NCI-H526 treated with DMSO at 0.1 percent for 48 hours (cell line): ENCODE measurements at regions not wholly inside any gene's neighbourhood (a gene's known extent, or its start where the extent isn't known, plus 50 kb on each side); places are given as distances from the start of the nearest gene placed in this dataset.

Experiments used
- DNase-seq: peaks from one replicate; lab custom pipeline; 2025; lab: John Stamatoyannopoulos, UW

GRCh38 chr1:181390410-181391077 is 92.8 kb upstream of the CACNA1E start:
- no peak for DNase-seq

DNA sequence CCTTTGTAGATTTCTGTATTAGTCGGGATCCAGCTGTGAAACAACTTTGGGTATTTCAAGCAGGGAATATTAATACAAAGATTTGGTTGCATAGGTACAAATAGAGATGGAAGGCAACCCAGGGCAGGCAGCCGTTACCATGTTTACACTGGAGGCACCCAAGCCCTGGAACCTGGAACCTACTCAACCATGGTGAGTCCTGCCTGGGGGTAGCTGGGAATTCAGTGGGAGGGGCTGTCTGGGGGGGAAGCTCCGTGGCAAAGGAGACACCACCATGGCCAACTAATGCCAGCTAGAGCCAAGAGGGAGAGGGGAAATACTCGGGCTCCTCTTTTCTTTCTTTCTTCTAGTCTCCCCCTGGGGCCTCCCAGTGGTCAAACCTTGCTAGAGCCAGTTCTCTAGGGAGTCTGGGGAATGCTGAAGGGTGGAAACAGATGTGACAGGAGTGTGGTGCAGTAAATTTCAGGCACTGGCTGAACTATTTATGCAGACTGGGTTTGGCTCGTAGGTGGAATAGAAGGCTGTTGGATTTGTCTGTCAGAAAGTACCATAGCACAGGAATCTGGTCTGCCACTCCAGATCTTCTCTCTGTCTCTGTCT is 91.9 kb upstream of the CACNA1E start:
- DNase-seq: no peak

GRCh38 chr1:181392133-181392532 is 91.2 kb upstream of the CACNA1E start:
- DNase-seq: no peak

- DNase-seq: no peak
These were observed 90.6 kb upstream of the CACNA1E start for GRCh38 chr1:181392613-181393220.

GRCh38 chr1:181394766-181395165 is 88.6 kb upstream of the CACNA1E start:
- no peak for DNase-seq

GRCh38 chr1:181396171-181396670 is 87.1 kb upstream of the CACNA1E start:
- DNase-seq: no peak

DNA sequence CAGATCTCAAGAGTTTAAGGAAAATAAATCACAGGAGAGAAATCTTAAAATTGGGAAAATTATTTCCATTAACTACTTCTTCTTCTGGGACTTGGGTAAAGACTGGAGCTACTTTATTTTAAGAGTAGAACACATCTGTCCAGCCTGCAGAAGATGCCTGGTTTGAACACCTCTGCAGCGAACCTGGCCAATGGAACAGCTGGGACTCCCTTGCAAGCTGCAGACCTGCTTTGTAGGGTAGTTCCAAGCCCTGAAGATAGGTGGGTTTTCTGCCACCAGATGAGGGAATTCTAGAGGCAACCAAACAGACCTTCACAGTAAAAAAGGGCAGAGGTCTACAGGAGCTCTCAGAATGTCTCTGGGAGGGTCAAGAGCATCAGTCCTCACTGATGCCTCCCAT is 86.5 kb upstream of the CACNA1E start:
- no peak for DNase-seq

DNA sequence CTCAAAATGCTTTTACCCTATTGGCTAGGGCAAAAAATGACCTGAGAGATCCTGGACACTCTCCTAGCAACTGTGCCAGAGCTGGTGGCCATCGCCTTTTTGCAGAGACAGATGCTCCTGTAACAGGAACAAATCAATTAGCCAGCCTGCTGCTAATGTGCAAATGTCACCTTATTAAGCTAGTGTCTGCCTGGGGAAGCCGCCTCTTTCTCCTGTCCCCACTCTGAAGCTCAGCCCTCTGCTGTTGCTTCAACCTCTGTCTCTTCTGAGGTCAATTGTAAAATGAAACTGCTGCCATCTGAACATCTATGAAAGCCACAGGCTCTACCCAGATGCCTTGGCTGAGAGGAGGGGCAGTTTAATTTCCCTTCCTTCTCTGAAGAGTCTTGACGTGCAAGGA is 85.5 kb upstream of the CACNA1E start:
- no peak for DNase-seq

DNA sequence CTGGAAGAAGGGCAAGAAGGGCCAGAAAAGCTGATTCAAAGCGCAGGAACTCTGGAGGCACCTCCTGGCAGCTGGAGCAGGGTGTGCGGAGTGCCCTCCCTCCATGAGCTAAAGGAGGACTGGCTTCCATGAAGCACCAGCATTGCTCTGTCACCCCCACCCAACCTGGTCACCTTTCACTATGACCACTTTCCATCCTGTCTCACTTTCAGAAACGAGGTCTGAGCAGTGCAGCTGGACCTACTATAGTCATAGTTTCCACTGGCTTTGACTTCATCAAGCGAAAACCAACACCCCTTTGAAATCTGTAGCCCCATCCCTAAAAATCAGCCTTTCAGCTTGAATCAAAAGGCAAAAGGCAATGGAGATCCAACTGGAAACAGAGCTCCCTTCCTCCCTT is 84.8 kb upstream of the CACNA1E start:
- DNase-seq: no peak

DNA sequence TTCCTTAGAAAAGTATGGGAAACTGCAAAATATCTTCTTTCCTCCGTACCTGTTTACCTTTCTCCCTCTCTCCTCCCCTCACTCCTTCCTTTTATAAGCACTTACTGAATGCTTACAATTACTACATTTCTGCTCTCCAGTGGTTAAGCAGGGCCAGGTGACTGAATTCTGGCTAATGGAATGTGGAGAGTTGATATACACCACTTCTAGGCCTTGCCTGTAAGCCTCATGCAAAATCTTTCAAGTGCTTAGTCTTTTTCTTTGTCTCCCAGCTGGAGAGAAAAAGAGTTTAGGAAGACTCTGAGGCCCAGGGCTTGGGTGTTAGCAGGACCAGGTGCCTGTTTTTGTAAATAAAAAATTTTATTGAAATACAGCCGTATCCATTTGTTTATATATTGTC is 77.7 kb upstream of the CACNA1E start:
- DNase-seq: no peak

GRCh38 chr1:181406989-181407388 is 76.3 kb upstream of the CACNA1E start:
- no peak for DNase-seq

DNA sequence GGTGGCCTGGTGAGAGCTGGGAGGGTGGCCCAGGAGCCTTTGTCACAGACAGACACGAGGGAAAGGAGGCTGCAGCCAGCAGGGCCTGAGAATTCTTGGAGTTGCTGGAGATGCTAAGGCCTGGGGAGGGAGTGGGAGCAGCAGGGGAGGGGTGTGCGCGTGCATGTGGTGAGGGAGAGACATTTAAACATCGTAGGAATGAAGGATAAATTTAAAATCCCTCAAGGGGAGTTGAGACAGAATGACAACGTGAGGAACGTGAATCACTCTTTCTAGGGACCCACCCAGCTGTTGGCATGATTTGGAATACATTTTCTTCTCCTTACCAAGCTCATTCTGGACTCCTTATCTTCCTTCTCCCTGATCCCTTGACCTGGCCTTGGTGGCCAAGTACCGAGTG is 73.3 kb upstream of the CACNA1E start:
- no peak for DNase-seq

DNA sequence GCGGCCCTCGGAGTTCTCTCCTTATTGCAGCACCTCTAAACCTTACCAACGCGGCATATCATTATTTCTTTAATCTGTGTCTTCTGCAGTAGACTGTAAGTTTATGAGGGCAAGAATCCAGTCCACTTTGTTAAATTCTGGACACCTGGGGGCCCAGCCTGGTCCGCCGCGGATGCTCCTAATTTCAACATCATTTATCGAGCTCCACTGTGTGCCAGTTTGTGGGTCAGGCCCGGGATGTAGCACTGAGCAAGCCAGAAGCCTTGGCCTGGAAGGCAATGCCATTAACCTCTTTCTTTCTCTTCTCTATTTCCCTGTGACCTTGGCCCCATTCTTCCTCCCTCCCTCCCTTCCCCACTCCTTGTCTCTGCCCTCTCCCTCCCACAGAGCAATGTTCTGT is 70.6 kb upstream of the CACNA1E start:
- DNase-seq: no peak

- no peak for DNase-seq
These were observed 70.0 kb upstream of the CACNA1E start for GRCh38 chr1:181413195-181413815.

GRCh38 chr1:181413836-181414235 is 69.5 kb upstream of the CACNA1E start:
- no peak for DNase-seq

DNA sequence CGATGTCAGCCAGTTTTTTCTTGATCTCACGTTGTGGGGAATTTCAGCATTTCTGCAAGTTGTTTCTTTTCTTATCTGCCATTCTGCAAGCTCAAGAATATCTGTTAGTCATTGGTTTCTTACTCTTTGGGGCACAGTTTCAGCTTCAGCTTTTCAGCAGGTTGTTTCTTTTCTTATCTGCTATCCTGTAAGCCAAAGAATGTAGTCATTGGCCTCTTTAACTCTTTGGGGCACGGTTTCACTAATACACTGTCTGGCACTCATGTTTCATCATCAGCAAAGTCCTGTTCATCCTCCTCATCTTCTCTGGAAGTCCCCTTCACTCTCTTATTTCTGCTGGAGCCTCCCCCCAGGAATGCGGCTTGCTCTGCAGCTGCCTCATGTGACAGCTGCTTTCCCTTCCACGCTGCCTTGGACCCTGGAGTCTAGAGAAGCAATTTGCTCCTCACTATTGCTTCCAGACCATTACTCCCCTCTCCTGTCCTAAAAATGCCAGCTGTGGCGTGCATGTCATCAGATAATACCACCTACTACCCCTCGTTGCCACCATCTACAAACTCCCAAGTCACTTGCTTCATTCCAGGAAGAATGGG is 67.0 kb upstream of the CACNA1E start:
- no peak for DNase-seq

DNA sequence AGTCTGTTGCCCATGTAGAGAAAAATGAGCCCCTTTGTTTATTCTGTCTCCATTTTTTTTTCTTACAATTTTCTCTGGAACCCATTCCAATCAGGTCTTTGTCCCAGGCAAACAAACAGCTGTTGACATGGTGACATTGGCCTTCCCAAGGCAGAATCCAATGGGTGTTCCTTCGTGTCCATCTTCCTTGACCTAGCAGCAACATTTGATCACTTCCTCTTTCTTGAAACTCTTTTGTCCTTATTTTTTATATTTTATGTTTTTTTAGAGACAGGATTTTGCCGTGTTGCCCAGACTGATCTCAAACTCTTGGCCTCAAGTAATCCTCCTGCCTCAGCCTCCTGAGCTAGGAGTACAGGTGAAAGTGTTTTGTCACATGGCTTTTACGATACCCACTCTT is 65.4 kb upstream of the CACNA1E start:
- DNase-seq: no peak

DNA sequence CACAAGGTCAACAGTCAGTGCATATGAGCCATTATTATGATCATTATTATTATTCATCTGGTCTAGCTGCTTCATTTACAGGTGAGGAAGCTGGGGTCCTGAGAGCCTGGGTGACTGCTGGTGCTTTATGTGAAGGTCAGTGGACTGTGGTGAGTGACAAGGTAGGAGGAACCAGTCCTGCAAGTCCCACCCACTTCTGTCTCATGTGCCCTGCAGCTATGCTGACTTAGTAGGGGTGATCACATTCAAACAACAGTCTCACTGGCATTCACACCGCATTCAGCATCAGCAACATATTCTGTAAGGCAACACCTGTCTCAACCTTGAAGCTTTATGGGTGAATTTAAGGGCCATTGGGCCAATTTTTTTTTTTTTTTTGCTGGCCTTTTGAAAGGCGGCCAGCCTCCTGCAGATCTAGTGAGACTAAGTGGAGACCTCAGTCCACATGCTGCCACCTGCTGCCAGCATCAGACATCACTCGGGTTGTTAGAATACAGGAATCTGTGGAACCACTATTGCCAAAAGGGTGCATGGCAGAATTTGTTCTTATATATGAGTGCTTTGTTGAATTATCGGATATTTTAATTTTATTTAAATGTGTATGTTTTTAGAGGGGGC is 59.9 kb upstream of the CACNA1E start:
- DNase-seq: peak; percentile 23

DNA sequence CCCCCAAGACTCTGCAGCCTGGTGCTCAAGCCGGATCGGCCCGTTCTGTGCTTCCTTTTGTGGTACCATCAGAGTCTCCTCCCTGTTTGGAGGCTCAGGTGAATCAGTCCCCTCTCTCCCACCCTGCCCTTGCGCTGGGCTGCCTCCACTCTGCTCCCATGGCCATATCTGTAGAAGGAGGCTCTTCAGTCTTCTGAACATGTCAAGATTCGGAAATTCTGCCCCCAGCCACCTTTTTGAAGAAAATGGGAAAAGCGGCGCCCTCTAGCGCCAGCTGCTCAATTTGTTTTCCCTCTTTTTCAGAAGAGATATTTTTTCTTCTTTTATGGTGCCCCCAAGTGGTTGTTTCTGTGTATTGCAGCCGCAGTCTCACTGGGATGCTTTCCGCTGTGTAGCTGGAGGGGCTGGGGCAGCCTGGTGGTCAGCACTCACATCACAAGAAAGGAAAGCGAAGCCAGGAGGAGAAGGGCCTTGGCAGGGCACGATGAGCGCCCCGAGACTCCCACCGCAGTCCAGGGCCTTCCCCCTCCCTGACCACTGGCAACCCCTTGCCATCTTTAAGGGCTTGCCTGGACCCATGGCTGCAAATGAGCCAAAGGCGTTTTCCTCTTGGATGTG is 58.4 kb upstream of the CACNA1E start:
- peak; percentile 85 for DNase-seq

DNA sequence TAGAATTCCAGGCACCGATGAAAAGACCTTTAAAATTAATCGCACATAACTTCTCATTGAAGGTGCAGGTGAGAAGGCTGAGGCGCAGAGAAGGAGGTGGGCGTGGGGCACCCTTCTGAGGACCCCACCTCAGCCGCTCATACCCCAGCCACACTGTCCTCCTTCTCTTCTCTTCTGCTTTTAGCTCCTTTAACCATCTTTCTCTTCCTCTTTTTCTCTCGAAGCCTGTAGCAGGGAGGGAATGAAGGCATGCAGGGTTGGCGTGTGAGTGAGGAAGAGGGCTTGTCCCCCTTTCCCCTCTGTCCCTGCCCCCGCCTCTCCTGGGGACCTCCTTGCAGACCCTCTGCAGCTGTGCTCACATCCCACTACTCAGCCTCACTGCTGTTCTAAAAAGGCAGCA is 57.8 kb upstream of the CACNA1E start:
- DNase-seq: no peak

DNA sequence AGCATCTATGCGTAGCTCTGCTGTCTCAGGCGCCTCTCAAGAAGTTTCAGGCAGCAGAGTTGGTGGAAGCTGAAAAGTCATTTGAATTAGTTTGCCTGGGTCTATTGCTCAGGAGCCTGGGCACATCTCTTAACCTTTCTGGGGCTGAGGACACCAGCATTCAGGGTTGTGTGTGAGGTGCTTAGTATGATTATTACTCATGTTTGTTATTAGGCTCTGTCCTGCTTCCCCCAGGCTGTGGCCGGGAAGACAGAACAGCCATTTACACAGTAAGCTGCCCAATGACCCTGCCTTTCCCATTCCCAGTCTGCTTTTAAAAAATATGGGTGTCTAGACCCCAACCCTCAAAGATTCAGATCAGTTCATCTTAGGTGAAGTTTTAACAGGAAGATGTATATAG is 53.9 kb upstream of the CACNA1E start:
- DNase-seq: no peak
